Activated T-cell treated with anti-CD3 and anti-CD28 coated beads for 24 hours (primary cell): ENCODE measurements at regions not wholly inside any gene's neighbourhood (a gene's known extent, or its start where the extent isn't known, plus 50 kb on each side); places are given as distances from the start of the nearest gene placed in this dataset.
"Not testable (repeated sequence)": the region's sequence is repeated elsewhere in the genome, so short reads cannot be mapped to it uniquely, and the experiment has no call there.

Source experiments
- DNase-seq: peaks from one replicate; pipeline ENCODE4 v3.0.0-alpha.2; 2020; ENCODE audit warnings: low read depth

DNA sequence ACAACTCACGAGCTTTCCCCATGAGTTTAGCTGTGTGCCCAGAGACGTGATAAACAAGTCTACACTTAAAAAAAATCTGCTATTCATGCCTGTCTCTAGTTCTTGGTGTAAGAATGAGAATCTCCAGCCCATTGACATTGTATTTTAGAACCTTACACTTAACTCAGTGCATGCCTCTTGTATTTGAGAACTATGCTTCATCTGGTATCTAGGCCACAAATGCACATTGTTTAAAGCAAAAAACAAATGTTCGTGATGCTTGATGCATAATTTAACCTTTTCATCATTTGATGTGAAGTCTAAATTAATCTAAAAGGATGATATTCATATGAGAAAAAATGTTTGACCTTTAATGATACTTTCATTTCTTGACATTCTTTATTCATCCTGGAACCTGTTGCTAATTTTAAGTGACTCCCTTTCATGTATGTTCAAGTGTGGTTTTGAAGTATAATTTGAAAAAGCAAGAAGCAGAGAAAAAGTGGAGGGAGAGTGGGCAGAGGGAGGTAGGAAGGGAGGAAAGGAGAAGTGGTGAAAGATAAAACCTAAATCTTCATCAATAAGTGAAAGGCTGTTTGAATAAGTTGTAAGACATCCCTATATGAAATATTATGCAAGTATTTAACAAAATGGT lies 116.9 kb downstream of the PFDN4 start:
- no peak for DNase-seq

DNA sequence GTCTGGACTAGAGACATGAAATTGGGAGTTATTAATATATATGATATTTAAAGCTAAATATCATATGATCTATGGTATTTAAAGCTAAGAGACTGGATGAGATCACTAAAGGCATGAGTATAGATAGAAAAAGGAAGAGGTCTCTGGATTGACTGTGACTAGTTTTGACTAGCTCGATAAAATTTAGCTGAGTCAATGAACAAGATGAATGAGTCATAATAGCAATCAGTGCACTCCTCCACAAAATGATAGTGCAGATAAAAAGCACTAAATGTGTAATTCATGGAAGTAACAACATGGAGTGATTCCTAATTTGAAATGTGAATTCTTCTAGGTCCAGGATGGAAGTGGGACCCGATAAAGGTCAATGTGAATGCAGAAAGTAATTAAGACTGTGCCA lies 127.4 kb downstream of the PFDN4 start:
- DNase-seq, result no peak

DNA sequence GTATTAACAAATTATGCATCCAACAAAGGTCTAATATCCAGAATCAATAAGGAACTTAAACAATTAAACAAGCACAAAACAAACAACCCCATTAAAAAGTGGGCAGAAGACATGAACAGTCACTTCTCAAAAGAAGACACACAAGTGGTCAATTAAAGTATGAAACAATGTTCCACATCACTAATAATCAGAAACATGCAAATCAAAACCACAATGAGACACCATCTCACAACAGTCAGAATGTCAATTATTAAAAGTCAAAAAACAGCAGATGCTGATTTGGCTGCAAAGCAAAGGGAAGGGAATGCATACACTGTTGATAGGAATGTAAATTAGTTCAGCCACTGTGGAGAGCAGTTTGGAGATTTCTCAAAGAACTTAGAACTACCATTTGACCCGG lies 129.3 kb downstream of the PFDN4 start:
- DNase-seq, result no peak

DNA sequence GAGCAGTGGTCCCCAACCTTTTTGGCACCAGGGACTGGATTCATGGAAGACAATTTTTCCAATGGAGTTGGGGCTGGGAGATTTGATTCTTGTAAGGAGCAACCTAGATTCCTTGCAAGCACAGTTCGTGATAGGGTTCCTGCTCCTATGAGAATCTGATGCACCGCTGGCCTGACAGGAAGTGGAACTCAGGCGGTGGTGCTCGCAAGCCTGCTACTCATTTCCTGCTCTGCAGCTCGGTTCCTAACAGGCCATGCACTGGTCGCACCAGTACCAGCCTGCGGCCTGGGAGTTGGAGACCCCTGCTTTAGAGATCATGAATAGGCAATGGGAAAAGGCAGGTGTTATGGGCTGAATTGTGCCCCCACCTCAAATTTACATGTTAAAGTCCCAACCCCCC lies 131.2 kb downstream of the PFDN4 start:
- no peak for DNase-seq

DNA sequence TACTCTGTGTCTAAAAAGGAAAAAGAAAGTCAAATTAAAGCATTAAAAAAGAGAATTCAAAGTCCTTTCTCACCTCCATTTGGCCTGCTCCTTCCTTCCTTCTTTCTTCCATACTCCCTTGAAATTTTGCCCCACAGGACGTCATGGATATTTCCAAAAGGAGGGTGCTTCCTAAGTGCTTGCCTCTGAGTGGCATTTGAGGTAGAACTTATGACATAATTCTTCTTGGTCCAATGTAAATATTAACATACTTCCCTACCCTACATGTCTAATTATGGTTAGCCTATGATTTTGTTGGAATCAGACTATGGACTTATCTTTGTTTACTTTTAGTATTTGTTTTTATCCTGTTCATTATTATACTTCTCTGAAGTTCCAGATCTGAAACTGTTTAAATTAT lies 132.3 kb downstream of the PFDN4 start:
- no peak for DNase-seq

DNA sequence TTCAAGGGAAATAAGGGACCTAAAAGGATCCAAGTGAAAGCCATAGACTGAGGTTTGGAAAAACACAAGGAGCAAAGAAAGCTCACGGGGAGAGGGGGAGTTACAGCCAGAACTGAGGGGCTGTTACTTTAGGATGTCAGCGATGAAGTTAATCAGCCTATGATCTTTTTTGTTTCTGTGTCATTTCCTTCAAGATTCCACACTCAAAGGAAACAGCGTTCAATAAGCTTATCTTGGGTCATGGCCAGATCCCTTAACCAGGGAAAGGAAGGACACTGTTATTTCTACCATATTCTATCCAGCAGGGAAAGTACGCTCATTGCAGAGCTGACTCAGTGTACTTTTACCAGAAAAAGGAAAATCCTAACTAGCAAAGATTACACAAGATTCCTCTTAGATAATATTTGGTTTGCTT lies 132.8 kb downstream of the PFDN4 start:
- no peak for DNase-seq

DNA sequence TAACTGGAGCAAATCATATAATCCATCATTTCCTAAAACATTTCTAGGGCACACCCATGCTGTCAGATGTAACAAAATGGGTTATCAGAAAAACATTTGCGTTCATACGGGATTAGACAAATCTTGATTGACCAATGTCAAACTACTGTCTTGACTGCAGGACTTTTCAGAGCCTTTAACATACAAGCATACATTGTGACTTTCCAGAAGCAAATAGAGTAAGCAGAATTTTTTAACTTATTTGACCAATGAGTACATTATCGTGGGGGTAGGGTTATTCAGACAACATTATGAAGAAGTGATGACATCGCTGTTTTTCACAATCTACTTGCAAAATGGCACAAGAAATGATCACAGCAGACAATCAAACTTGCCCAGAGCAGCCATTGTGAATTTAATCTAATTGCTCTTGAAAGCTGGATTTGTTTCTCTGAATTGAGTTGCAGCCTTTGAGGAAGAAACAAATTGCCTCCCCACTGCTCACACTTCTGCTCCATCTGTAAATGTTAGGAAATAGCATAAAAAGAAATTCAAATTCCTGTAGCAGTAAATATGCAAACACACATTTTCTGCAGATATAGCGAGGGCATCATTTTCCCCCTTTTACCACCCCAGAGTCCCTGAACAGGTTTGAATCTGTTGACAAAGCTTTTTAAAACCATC lies 133.0 kb upstream of the DOK5 start:
- DNase-seq, result no peak

DNA sequence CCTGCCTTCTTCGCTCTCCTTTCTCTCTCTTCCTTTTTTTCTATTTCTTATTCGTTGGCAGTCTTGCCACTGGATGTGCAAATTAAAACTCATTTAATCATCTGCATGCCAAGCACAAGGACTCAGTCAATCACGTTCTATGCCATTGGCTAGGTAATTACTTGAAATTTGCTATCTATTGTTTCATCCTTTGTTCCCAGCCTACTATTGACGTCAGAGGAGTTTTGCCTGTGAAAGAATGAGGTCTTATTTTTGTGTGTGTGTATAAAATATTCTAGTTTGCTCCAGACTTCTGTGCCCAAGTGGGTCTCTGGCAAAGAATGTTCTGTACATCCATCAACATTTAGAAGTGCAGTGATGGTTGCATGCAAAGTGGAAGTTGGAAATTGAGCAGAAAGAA lies 132.3 kb upstream of the DOK5 start:
- no peak for DNase-seq

DNA sequence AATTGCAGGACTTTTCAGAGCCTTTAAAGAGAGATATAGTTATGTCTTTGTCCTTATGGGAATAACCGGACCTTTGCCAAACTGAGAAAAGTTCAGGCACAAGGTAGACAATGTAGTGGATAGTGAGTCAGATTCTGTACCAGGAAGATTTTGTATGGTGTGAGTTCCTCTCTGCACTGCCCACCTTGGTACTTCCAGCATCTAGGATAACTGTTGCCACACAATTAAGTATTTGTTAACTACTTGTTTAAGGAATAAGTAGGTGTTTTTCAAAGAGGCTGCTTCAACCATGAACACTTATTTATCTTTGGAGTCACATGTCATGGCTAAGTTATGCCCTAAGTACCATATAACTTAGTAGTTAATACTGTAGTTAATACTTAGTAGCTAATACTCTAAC lies 131.8 kb upstream of the DOK5 start:
- no peak for DNase-seq

DNA sequence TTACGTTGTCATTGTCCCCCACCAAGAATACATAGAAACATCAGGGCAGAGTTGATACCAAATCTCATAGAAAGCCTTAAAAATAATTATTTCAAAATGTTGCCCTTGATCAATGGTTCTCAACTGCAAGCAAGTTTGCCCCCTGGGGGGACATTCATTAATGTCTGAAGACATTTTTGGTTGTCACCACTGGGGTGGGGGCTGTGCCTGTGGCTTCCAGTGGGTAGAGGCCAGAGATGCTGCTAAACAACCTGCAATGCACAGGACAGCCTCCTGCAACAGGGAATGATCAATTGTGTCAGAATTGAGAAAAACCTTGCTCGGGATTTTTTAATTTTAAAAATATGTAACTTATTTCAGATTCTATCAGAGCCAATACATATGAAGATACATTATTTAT lies 130.6 kb upstream of the DOK5 start:
- no peak for DNase-seq

DNA sequence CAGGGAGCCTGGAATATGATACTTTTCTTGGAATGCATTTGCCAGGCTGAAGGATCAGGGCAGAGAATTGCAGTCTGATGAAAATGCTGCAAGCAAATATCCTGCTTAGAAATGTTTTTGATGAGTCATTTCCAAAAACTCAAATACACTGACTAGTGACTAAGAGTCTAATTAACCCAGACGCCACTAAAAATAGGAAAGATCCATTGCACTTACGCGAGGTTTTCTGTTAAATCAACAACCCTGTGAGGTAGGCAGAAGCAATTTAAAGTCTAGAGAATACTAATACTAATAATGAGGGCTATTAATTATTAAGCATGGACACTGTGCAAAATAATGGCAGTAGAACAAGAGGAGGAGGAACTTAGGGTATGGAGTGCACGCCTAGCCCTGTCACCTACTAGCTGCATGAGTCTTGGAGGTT lies 130.1 kb upstream of the DOK5 start:
- no peak for DNase-seq

DNA sequence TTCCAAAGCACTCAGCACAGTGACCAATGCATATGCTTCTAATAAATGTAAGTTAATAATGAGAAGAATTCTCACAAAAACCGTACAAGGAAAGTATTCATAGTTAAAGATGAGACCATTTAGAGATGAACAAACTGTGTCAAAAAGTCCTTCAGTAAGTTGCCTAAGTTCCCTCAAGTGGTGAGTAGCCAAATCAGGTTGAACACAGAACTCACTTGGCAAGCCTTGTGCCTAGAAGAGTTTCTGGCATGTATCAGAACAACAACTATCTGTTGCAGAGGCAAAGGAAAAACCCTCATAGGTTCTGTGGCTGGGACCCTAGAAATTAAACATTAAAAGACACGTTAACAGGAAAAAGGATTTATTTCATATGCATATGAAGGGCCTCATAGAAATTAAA lies 129.6 kb upstream of the DOK5 start:
- DNase-seq, result no peak

DNA sequence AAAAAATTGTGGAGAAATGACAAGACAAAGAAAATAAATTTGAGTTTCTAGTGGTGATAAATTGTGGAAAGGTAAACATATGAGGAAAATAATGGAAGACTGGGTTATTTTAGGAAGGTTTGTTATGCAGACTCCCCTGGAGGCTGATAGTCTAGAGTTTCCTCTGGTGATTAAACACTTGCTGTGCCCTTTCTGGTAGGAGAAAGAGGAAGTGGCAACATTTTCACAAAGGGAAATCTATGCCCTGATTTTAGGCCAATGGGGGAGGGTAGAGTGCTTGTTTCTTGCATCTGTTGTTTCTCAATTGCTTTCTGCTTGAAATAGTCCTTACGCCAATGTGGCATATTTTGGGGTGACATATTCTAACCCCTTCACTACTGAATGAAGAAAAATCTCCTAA lies 129.1 kb upstream of the DOK5 start:
- DNase-seq, result no peak

DNA sequence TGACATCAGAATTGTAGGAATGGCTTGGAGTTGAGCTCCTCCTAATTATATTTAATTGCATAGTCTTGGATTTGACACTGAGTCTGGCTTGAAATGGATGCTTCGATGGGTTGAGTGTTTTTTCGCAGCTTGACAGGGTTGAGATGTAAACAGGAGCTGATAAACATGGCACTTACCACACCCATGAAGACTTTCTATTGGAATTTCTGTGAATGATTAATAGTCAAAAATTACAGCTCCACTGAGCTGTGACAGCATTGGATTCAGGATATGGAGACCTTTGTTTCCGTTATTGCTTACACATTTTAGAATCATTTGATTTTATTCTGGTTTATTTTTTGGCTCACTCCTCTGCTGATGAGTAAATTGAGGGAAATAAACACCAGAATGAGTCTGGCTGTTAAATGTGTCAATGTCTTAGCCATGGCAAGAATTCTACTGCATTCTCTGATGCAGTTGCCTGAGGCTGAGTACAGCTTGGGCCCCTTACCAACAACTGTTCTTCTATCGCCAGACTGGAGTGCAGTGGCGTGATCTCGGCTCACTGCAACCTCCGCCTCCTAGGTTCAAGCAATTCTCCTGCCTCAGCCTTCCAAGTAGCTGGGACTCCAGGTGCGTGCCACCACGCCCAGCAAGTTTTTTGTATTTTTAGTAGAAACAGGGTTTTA lies 128.1 kb upstream of the DOK5 start:
- DNase-seq, result no peak

DNA sequence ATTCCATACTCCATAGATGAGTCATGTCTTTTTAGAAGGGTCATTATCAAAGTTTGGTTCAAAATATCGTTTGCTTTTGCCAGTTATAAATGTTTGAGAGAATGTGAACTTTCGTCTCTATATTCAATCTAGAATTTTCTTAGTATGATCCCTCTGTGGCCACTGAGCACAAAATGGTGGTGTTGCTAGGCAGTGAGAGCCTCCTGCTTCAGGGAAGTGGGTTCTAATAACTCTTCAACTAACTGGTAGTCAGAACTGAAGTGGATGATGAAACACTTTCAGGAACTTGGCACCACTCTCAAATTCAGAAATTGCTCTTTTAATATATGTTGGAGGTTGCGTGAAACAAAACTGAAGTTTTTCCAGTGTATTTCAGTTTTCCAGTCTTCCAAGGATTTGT lies 125.0 kb upstream of the DOK5 start:
- no peak for DNase-seq

DNA sequence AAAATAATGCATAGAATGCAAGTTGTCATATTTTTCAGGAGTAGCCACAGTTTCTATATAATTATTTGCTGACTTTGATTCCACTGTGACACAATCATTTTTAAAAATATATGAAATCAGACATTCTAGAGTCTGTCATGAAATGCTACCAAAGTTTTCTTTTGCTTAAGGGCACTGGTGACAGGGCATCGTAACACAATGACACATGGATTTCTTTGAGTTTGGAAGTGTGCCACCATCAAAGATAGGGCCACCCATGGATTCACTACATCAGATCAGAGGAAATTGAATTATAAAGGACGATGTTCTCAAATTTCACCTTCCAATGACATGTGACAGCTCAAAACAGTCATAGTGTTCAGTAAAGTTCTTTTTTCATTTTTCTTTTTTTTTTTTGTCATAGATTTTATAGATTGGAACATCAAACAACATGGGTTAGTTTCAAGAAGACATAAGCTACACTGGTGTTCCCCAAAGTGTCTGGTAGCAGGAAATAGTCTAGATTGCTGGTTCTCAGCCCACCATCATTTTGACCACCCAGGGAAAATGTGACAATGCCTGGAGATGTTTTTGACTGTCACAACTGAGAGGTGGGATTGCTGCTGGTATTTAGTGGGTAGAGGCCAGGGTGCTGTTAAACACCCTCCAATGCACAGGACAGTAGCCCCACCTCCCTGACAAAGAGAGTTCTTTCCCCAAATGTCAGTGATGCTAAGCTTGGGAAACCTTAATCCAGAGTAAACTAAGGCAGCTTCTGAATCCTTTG lies 123.8 kb upstream of the DOK5 start:
- DNase-seq, result no peak

DNA sequence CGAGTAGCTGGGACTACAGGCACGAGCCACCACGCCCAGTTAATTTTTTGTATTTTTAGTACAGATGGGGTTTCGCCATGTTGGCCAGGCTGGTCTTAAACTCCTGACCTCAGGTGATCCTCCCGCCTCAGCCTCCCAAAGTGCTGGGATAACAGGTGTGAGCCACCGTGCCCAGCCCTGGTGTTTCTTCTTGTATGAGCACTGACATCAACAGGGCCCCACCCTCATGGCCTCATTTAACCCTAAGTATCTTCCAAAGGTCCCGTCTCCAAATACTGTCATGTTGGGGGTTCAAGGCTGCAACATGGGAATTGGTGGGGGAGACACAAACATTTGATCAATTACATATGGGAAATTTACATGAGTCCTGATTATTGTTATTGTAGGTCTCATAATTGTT lies 122.9 kb upstream of the DOK5 start:
- not testable (repeated sequence) for DNase-seq

DNA sequence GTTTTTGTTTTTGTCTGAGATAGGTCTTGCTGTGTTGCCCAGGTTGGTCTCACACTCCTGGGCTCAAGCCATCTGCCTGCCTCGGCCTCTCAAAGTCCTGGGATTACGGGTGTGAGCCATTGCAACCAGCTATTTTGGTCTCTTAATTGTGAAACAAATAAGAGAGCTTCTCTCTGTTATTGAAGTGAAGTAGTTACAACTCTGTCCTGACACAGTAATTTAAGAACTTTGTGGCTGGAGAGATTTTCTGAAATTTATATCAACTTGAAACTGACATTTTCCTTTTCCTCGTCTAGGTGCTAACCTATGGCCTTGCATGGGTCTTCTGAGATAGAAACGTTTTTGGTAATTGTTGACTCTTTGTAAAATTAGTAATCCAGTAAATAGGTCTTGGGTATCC lies 122.1 kb upstream of the DOK5 start:
- DNase-seq, result no peak

DNA sequence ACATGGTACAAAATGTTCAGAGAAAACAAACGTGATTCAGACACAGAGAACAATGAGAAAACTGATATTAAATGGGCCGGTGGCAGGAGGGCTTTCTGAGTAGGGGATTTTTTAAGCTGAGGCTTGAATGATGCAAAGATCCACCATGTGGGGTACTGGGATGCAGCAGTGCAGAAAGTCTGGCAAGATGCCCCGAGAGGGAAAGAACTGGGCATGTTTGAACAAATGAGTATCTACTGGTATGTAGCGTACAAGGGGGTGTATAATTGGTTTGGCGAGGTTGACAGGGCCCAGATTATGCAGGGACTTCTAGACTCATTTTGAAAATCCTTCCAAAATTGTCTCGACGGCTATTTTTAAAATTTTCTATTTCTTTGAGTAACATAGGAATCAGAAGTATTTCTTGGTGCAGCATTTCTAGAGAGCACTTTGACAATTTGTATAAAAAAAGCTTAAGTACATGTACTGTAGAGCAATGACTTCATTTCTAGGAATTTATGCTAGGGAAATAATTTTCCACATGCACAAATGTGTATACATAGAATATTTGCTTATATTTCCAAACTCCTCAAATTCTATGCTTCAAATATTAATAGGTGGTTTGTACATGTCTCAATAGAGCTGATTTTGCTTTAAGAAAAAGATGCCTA lies 119.6 kb upstream of the DOK5 start:
- DNase-seq, result no peak

DNA sequence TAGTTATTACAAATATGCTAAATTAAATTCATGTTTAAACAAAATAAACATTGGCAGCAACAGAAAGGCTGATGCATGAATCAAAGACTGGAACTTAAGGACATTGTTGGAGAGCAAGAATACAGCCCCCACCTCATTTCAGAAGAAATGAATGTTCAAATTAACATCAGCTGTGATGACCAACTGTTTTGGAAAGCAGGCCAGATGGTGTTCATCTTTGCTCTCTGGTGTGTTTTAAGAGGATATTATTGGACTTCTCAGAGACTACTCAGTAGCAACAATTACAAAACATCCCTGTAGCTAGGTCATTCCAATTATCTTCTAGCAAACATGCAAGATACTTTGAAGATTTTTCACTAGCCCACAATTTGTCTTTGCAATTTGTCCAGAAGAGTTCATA lies 118.6 kb upstream of the DOK5 start:
- DNase-seq, result no peak

DNA sequence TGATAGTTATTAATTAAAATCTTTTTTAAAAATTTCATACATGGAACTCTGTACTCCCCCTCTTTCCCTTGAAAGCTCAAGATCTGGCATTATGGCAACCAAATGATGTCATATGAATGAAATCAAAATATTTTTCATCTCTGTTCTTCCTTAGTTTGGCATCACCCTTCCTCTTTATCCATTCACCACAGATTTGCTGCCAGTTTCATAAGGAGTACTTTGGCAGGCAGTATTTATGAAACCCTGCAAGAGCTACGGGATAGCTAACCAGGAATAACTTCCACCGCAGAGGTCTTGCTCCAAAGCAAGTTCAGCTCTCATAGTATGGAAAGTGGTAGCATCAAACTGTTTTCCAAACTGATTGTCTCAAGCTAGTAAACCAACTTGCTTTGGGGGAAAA lies 113.9 kb upstream of the DOK5 start:
- DNase-seq, result no peak

DNA sequence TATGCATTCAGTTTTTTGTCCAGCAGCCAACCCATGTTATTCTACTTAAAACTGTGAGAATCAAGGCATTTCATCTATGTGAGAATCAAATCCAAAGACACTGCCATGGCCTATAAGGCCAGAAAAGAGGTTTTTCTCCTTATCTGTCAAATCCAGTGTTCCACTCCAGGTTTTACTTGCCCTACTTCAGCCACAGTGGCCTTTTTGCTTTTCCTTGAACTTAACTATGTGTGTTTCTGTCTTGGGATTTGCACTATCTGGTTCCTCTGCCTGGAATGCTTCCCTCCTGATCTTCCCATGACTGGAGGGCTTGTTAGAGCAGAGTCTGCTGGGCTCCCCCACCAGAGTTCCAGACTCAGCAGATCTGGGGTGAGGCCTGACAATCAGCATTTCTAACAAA lies 113.1 kb upstream of the DOK5 start:
- DNase-seq, result no peak

DNA sequence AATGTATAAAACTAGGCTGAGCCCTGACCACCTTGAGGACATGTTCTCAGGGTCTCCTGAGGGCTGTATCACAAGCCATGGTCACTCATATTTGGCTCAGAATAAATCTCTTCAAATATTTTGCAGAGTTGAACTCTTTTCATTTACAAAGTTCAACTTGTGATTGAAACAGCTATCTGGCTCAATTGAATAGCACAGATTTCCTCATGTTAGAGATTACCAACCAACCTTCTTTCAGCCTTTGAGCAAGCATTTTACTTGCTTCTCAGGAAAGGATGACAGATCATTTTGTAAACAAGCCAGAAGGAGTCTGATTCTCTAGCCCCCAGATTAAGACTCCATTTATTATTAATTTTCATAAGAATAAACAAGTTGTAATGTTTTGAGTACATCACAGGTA lies 111.0 kb upstream of the DOK5 start:
- DNase-seq, result no peak
